ENCODE measurements at regions not wholly inside any gene's neighbourhood (a gene's known extent, or its start where the extent isn't known, plus 50 kb on each side); places are given as distances from the start of the nearest gene placed in this dataset.
A peak's percentile ranks its signal among the peaks of the same experiment; 100 is the strongest.

DNA sequence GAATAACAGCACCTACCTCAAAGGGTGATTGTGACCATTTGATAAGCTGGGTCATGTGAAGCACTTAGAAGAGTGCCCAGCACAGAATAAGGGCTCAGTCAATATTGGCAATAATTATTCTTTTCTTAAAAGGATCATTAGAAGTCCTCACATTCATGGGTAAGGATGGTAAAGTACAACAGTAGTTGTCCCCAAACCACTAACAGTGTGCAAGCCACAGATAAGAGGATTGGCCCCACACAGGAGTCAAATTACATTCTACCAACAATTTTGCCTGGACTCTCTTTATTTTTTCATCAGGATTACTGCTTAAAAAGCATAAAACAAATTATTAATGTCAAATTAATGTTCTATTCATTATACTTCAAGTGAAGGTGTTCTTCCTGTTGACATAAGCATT lies 271.5 kb upstream of the PDGFD start:
- no peaks in the 10 kb centered on the region for H3K79me2 ChIP-seq (ENCODE audit: insufficient read depth, low read length)
- Mint-ChIP-seq H3K9me3 (ENCODE audit: unreplicated experiment) (no peaks in the 10 kb centered on the region), H3K36me3 (ENCODE audit: low read depth, unreplicated experiment) (no peaks in the 10 kb centered on the region), H3K27ac (ENCODE audit: unreplicated experiment) (no peak overlapping the region), H3K4me3 (ENCODE audit: unreplicated experiment) (no peak overlapping the region), H3K4me1 (ENCODE audit: low read depth, unreplicated experiment) (peaks cover 15% of the 10 kb centered on the region), H3K27me3 (ENCODE audit: low read depth, unreplicated experiment) (no peaks in the 10 kb centered on the region)
- DNase-seq (ENCODE audit: low read depth) (no peak), FAIRE-seq (no peak)
- no peaks in the 10 kb centered on the region for H3K9me3 ChIP-seq (ENCODE audit: insufficient read depth, low read depth, low read length)
- H3K36me3 ChIP-seq (ENCODE audit: insufficient read depth, low read length) = no peaks in the 10 kb centered on the region
- no peaks in the 10 kb centered on the region for H3K4me1 ChIP-seq (ENCODE audit: insufficient read depth, low read length)
- H3K9ac ChIP-seq (ENCODE audit: low read length) = no peak overlapping the region
- H2AFZ ChIP-seq (ENCODE audit: low read depth, low read length) = no peak overlapping the region
- no peaks in the 10 kb centered on the region for H4K20me1 ChIP-seq (ENCODE audit: insufficient read depth, low read length)
- H3K27me3 ChIP-seq (ENCODE audit: insufficient read depth, low read length) = no peaks in the 10 kb centered on the region
- H3K27ac ChIP-seq (ENCODE audit: low read depth, low read length) = no peak overlapping the region
- H3K4me3 ChIP-seq (ENCODE audit: insufficient read depth, low read depth, low read length) = no peak overlapping the region
- no peak overlapping the region for H3K4me2 ChIP-seq (ENCODE audit: low read length)
- TF ChIP-seq, protein P1, sequence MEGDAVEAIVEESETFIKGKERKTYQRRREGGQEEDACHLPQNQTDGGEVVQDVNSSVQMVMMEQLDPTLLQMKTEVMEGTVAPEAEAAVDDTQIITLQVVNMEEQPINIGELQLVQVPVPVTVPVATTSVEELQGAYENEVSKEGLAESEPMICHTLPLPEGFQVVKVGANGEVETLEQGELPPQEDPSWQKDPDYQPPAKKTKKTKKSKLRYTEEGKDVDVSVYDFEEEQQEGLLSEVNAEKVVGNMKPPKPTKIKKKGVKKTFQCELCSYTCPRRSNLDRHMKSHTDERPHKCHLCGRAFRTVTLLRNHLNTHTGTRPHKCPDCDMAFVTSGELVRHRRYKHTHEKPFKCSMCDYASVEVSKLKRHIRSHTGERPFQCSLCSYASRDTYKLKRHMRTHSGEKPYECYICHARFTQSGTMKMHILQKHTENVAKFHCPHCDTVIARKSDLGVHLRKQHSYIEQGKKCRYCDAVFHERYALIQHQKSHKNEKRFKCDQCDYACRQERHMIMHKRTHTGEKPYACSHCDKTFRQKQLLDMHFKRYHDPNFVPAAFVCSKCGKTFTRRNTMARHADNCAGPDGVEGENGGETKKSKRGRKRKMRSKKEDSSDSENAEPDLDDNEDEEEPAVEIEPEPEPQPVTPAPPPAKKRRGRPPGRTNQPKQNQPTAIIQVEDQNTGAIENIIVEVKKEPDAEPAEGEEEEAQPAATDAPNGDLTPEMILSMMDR (IDR thresholded peaks at IDR 0.05; ENCODE audit: insufficient read depth, low read depth, low read length) = no peak
- TF ChIP-seq EZH2 (IDR thresholded peaks at IDR 0.05; ENCODE audit: insufficient read depth, low read length) = no peak

DNA sequence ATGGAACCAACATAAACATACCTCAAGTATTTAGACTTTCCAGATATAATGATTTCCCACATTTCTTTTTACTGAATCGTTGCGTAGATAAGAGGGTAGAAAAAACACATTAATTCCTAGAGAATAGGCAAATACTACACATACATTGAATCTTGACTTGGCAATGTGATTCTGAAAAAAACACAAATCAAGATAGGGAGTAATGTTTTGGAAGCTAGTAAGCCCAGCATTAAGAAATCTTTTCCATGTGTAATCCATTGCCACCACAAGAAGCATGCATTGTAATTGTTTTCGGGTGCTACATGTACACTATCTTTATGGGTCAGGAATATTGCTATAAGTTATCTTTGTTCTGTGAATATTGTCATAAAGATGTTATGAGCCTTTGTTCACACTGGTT lies 269.8 kb upstream of the PDGFD start:
- Histone ChIP-seq H3K27ac (ENCODE audit: low read depth, low read length) (no peak overlapping the region), H3K79me2 (ENCODE audit: insufficient read depth, low read length) (no peaks in the 10 kb centered on the region), H3K27me3 (ENCODE audit: insufficient read depth, low read length) (no peaks in the 10 kb centered on the region), H4K20me1 (ENCODE audit: insufficient read depth, low read length) (no peaks in the 10 kb centered on the region), H3K4me2 (ENCODE audit: low read length) (no peak overlapping the region), H3K4me1 (ENCODE audit: insufficient read depth, low read length) (no peaks in the 10 kb centered on the region), H3K9me3 (ENCODE audit: insufficient read depth, low read depth, low read length) (no peaks in the 10 kb centered on the region), H3K9ac (ENCODE audit: low read length) (no peak overlapping the region), H2AFZ (ENCODE audit: low read depth, low read length) (no peak overlapping the region), H3K36me3 (ENCODE audit: insufficient read depth, low read length) (no peaks in the 10 kb centered on the region), H3K4me3 (ENCODE audit: insufficient read depth, low read depth, low read length) (no peak overlapping the region)
- DNase-seq (ENCODE audit: low read depth) = peak; percentile 16
- TF ChIP-seq EZH2 (IDR thresholded peaks at IDR 0.05; ENCODE audit: insufficient read depth, low read length) = no peak
- TF ChIP-seq, protein P1 (IDR thresholded peaks at IDR 0.05; ENCODE audit: insufficient read depth, low read depth, low read length) = no peak
- no peaks in the 10 kb centered on the region for H3K27me3 Mint-ChIP-seq (ENCODE audit: low read depth, unreplicated experiment)
- no peak overlapping the region for H3K27ac Mint-ChIP-seq (ENCODE audit: unreplicated experiment)
- no peak overlapping the region for H3K4me3 Mint-ChIP-seq (ENCODE audit: unreplicated experiment)
- no peaks in the 10 kb centered on the region for H3K36me3 Mint-ChIP-seq (ENCODE audit: low read depth, unreplicated experiment)
- FAIRE-seq = no peak
- peaks cover 15% of the 10 kb centered on the region for H3K4me1 Mint-ChIP-seq (ENCODE audit: low read depth, unreplicated experiment)
- H3K9me3 Mint-ChIP-seq (ENCODE audit: unreplicated experiment) = no peaks in the 10 kb centered on the region

DNA sequence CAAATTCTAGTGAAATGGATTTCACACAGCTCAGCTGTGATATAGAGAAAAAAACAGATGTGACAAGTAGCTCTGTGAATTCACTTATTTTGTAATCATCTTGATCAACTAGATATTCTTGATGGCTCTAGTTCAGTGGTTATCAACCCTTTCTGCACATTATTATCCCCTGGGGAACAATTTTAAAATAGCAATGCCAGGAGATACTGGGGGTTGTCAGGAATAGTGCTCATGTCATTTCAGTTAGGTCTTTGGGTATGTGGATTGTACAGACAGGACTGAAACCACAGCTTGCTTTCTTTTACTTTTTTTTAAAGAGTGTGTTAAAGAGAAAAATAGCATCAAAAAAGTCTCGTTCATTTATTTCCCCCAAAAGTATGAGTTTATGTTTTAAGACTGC lies 269.0 kb upstream of the PDGFD start:
- Histone ChIP-seq H3K4me3 (ENCODE audit: insufficient read depth, low read depth, low read length) (no peak overlapping the region), H3K4me2 (ENCODE audit: low read length) (no peak overlapping the region), H3K9ac (ENCODE audit: low read length) (no peak overlapping the region), H3K27me3 (ENCODE audit: insufficient read depth, low read length) (no peaks in the 10 kb centered on the region), H2AFZ (ENCODE audit: low read depth, low read length) (no peak overlapping the region), H3K4me1 (ENCODE audit: insufficient read depth, low read length) (no peaks in the 10 kb centered on the region), H3K9me3 (ENCODE audit: insufficient read depth, low read depth, low read length) (no peaks in the 10 kb centered on the region), H4K20me1 (ENCODE audit: insufficient read depth, low read length) (no peaks in the 10 kb centered on the region), H3K27ac (ENCODE audit: low read depth, low read length) (no peak overlapping the region), H3K36me3 (ENCODE audit: insufficient read depth, low read length) (no peaks in the 10 kb centered on the region), H3K79me2 (ENCODE audit: insufficient read depth, low read length) (no peaks in the 10 kb centered on the region)
- peaks cover 15% of the 10 kb centered on the region for H3K4me1 Mint-ChIP-seq (ENCODE audit: low read depth, unreplicated experiment)
- H3K27me3 Mint-ChIP-seq (ENCODE audit: low read depth, unreplicated experiment) = no peaks in the 10 kb centered on the region
- H3K27ac Mint-ChIP-seq (ENCODE audit: unreplicated experiment) = peak overlapping the region; percentile 21
- H3K36me3 Mint-ChIP-seq (ENCODE audit: low read depth, unreplicated experiment) = no peaks in the 10 kb centered on the region
- H3K9me3 Mint-ChIP-seq (ENCODE audit: unreplicated experiment) = no peaks in the 10 kb centered on the region
- no peak overlapping the region for H3K4me3 Mint-ChIP-seq (ENCODE audit: unreplicated experiment)
- TF ChIP-seq, protein P1 (IDR thresholded peaks at IDR 0.05; ENCODE audit: insufficient read depth, low read depth, low read length) = no peak
- TF ChIP-seq EZH2 (IDR thresholded peaks at IDR 0.05; ENCODE audit: insufficient read depth, low read length) = no peak
- FAIRE-seq (no peak), DNase-seq (ENCODE audit: low read depth) (no peak)
